ENCODE measurements at regions not wholly inside any gene's neighbourhood (a gene's known extent, or its start where the extent isn't known, plus 50 kb on each side); places are given as distances from the start of the nearest gene placed in this dataset.
"Not testable (repeated sequence)": the region's sequence is repeated elsewhere in the genome, so short reads cannot be mapped to it uniquely, and the experiment has no call there.

- DNase-seq (ENCODE audit: low read depth in 2 of 2) = no peak
Measured at GRCh38 chr12:68479261-68479895, 131.3 kb upstream of the RAP1B start.

GRCh38 chr12:68479896-68480291, 130.8 kb upstream of the RAP1B start:
- DNase-seq (ENCODE audit: low read depth in 2 of 2) = no peak

GRCh38 chr12:68480526-68480925, 130.2 kb upstream of the RAP1B start:
- no peak for DNase-seq (ENCODE audit: low read depth in 2 of 2)

- DNase-seq (ENCODE audit: low read depth in 2 of 2) = no peak
Measured at GRCh38 chr12:68481181-68481941, 129.3 kb upstream of the RAP1B start.

GRCh38 chr12:68482014-68482413, 128.7 kb upstream of the RAP1B start:
- no peak for DNase-seq (ENCODE audit: low read depth in 2 of 2)

GRCh38 chr12:68482660-68483059, 128.0 kb upstream of the RAP1B start:
- no peak for DNase-seq (ENCODE audit: low read depth in 2 of 2)

- DNase-seq (ENCODE audit: low read depth in 2 of 2) = no peak
Measured at GRCh38 chr12:68483592-68484383, 126.9 kb upstream of the RAP1B start.

- DNase-seq (ENCODE audit: low read depth in 2 of 2) = not testable (repeated sequence)
Measured at GRCh38 chr12:68484578-68484977, 126.1 kb upstream of the RAP1B start.

GRCh38 chr12:68486449-68486848, 124.2 kb upstream of the RAP1B start:
- not testable (repeated sequence) for DNase-seq (ENCODE audit: low read depth in 2 of 2)

- no peak for DNase-seq (ENCODE audit: low read depth in 2 of 2)
Measured at GRCh38 chr12:68487721-68488309, 122.9 kb upstream of the RAP1B start.

GRCh38 chr12:68489273-68489672, 121.4 kb upstream of the RAP1B start:
- DNase-seq (ENCODE audit: low read depth in 2 of 2) = no peak

GRCh38 chr12:68490476-68490875, 120.2 kb upstream of the RAP1B start:
- DNase-seq (ENCODE audit: low read depth in 2 of 2) = no peak

- no peak for DNase-seq (ENCODE audit: low read depth in 2 of 2)
Measured at GRCh38 chr12:68491204-68491960, 119.3 kb upstream of the RAP1B start.

- DNase-seq (ENCODE audit: low read depth in 2 of 2) = no peak
Measured at GRCh38 chr12:68495336-68496070, 115.2 kb upstream of the RAP1B start.

- DNase-seq (ENCODE audit: low read depth in 2 of 2) = no peak
Measured at GRCh38 chr12:68497107-68497506, 113.6 kb upstream of the RAP1B start.

- DNase-seq (ENCODE audit: low read depth in 2 of 2) = no peak
Measured at GRCh38 chr12:68497702-68498101, 113.0 kb upstream of the RAP1B start.

- DNase-seq (ENCODE audit: low read depth in 2 of 2) = no peak
Measured at GRCh38 chr12:68498736-68499135, 112.0 kb upstream of the RAP1B start.

GRCh38 chr12:68499616-68500015, 111.1 kb upstream of the RAP1B start:
- no peak for DNase-seq (ENCODE audit: low read depth in 2 of 2)

GRCh38 chr12:68501226-68501625, 109.5 kb upstream of the RAP1B start:
- DNase-seq (ENCODE audit: low read depth in 2 of 2) = no peak

- no peak for DNase-seq (ENCODE audit: low read depth in 2 of 2)
Measured at GRCh38 chr12:68505970-68506369, 104.7 kb upstream of the RAP1B start.

GRCh38 chr12:68506619-68507018, 104.1 kb upstream of the RAP1B start:
- no peak for DNase-seq (ENCODE audit: low read depth in 2 of 2)

Data from activated CD4-positive, alpha-beta T cell treated with anti-CD3 and anti-CD28 coated beads for 24 hours (primary cell).